ENCODE measurements at regions not wholly inside any gene's neighbourhood (a gene's known extent, or its start where the extent isn't known, plus 50 kb on each side); places are given as distances from the start of the nearest gene placed in this dataset.
"Not testable (repeated sequence)": the region's sequence is repeated elsewhere in the genome, so short reads cannot be mapped to it uniquely, and the experiment has no call there.

DNA sequence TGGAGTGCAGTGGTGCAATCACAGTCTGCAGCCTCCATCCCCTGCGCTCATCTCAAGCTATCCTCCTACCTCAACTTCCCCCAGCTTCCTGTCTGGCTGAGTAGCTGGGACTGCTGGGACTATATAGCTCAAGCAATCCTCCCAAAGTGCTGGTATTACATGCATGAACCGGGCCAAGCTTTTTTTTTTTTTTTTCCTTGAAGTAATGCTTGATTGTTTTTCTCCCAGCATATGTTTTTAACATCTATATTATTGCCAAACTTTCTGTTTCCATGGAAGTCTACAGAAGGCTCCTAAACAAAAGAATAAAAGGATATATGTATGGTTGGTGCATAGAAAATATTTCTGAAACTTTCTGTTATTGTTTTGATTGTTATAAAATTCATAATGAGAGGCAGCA lies 853.6 kb downstream of the KCNA4 start:
- no peak overlapping the region for H3K4me3 ChIP-seq
- DNase-seq (ENCODE audit: low spot score in 2 of 2) = no peak
- TF ChIP-seq, protein P1, sequence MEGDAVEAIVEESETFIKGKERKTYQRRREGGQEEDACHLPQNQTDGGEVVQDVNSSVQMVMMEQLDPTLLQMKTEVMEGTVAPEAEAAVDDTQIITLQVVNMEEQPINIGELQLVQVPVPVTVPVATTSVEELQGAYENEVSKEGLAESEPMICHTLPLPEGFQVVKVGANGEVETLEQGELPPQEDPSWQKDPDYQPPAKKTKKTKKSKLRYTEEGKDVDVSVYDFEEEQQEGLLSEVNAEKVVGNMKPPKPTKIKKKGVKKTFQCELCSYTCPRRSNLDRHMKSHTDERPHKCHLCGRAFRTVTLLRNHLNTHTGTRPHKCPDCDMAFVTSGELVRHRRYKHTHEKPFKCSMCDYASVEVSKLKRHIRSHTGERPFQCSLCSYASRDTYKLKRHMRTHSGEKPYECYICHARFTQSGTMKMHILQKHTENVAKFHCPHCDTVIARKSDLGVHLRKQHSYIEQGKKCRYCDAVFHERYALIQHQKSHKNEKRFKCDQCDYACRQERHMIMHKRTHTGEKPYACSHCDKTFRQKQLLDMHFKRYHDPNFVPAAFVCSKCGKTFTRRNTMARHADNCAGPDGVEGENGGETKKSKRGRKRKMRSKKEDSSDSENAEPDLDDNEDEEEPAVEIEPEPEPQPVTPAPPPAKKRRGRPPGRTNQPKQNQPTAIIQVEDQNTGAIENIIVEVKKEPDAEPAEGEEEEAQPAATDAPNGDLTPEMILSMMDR (IDR thresholded peaks at IDR 0.05) = no peak
- TF ChIP-seq POLR2A (IDR thresholded peaks at IDR 0.05) (no peak), POLR2AphosphoS5 (IDR thresholded peaks at IDR 0.05) (no peak)
- intact Hi-C loops (cut with DNase I; ENCODE audit: low total_unique reads) = no loop called here
- H3K36me3 ChIP-seq = no peaks in the 10 kb centered on the region
- no peaks in the 10 kb centered on the region for H3K4me1 ChIP-seq
- no peaks in the 10 kb centered on the region for H3K9me3 ChIP-seq
- no peaks in the 10 kb centered on the region for H3K27me3 ChIP-seq
- H3K27ac ChIP-seq = no peak overlapping the region

GRCh38 chr11:29162491-29162890 lies 854.3 kb downstream of the KCNA4 start:
- Histone ChIP-seq H3K27ac (no peak overlapping the region), H3K9me3 (no peaks in the 10 kb centered on the region), H3K4me1 (no peaks in the 10 kb centered on the region), H3K27me3 (no peaks in the 10 kb centered on the region), H3K4me3 (no peak overlapping the region), H3K36me3 (no peaks in the 10 kb centered on the region)
- intact Hi-C loops (cut with DNase I; ENCODE audit: low total_unique reads) = no loop called here
- no peak for DNase-seq (ENCODE audit: low spot score in 2 of 2)
- TF ChIP-seq POLR2A (IDR thresholded peaks at IDR 0.05) = no peak
- TF ChIP-seq, protein P1 (IDR thresholded peaks at IDR 0.05) = no peak

- no peak for DNase-seq (ENCODE audit: low spot score in 2 of 2)
- intact Hi-C loops (cut with DNase I; ENCODE audit: low total_unique reads) = no loop called here
- Histone ChIP-seq H3K27me3 (no peaks in the 10 kb centered on the region), H3K9me3 (no peaks in the 10 kb centered on the region), H3K36me3 (no peaks in the 10 kb centered on the region), H3K4me1 (no peaks in the 10 kb centered on the region), H3K4me3 (no peak overlapping the region), H3K27ac (no peak overlapping the region)
- TF ChIP-seq POLR2AphosphoS5 (IDR thresholded peaks at IDR 0.05) (no peak), POLR2A (IDR thresholded peaks at IDR 0.05) (no peak)
- TF ChIP-seq, protein P1 (IDR thresholded peaks at IDR 0.05) = no peak
Observed at GRCh38 chr11:29161191-29161590, 855.6 kb downstream of the KCNA4 start.

- TF ChIP-seq, protein P1 (IDR thresholded peaks at IDR 0.05) = peak in 1 of 3 donors; percentile 40
- TF ChIP-seq POLR2A (IDR thresholded peaks at IDR 0.05) = no peak
- DNase-seq (ENCODE audit: low spot score in 2 of 2) = no peak
- intact Hi-C loops (cut with DNase I; ENCODE audit: low total_unique reads) = no loop called here
Observed at GRCh38 chr11:29159552-29160465, 857.0 kb downstream of the KCNA4 start.

GRCh38 chr11:29153078-29153477 lies 863.8 kb downstream of the KCNA4 start:
- H3K4me3 ChIP-seq = no peak overlapping the region
- intact Hi-C loops (cut with DNase I; ENCODE audit: low total_unique reads) = no loop called here
- TF ChIP-seq POLR2AphosphoS5 (IDR thresholded peaks at IDR 0.05) (no peak), POLR2A (IDR thresholded peaks at IDR 0.05) (no peak)
- TF ChIP-seq, protein P1 (IDR thresholded peaks at IDR 0.05) = no peak
- no peak for DNase-seq (ENCODE audit: low spot score in 2 of 2)
- no peak overlapping the region for H3K27ac ChIP-seq
- H3K27me3 ChIP-seq = no peaks in the 10 kb centered on the region
- no peaks in the 10 kb centered on the region for H3K36me3 ChIP-seq
- no peaks in the 10 kb centered on the region for H3K4me1 ChIP-seq
- H3K9me3 ChIP-seq = no peaks in the 10 kb centered on the region

More at GRCh38 chr11:29159552-29160465, 857.0 kb downstream of the KCNA4 start:
- H3K4me1 ChIP-seq = no peaks in the 10 kb centered on the region
- H3K27ac ChIP-seq = no peak overlapping the region
- no peaks in the 10 kb centered on the region for H3K36me3 ChIP-seq
- H3K4me3 ChIP-seq = no peak overlapping the region
- H3K9me3 ChIP-seq = no peaks in the 10 kb centered on the region
- no peaks in the 10 kb centered on the region for H3K27me3 ChIP-seq

GRCh38 chr11:29142573-29142972 lies 874.3 kb downstream of the KCNA4 start:
- H3K27me3 ChIP-seq; H3K4me1 ChIP-seq; H3K27ac ChIP-seq; intact Hi-C loops (cut with DNase I; ENCODE audit: low total_unique reads); H3K36me3 ChIP-seq; DNase-seq (ENCODE audit: low spot score in 2 of 2); H3K9me3 ChIP-seq; H3K4me3 ChIP-seq: not testable (repeated sequence)

Data from breast epithelium (tissue), 4 donors.